LoVo (cell line): ENCODE measurements at regions not wholly inside any gene's neighbourhood (a gene's known extent, or its start where the extent isn't known, plus 50 kb on each side); places are given as distances from the start of the nearest gene placed in this dataset.
A peak's percentile ranks its signal among the peaks of the same experiment; 100 is the strongest.
"Not testable (repeated sequence)": the region's sequence is repeated elsewhere in the genome, so short reads cannot be mapped to it uniquely, and the experiment has no call there.

Experiments used
- DNase-seq: peaks from one replicate; pipeline ENCODE4 v3.0.0-alpha.2; 2016; ENCODE audit warnings: low spot score

DNA sequence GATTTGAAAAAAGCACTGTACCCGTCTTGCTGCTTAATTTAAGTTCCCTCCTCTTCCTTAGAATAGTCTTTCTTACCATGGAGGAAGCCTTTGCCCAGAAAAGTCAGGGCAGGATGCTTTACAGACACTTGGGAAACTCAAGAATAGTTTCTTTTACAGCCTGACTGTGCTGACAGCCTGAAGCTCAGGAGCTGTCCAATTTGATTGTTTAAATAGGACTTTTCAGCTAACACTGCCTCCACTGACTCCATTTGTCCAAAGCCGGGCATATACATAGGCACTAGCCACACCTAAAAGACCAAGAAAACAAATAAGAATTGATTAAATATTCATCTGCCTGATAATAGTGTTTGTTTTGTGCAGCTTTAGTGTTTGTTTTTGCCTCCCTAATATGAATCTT, 110.9 kb upstream of the L3MBTL4 start:
- DNase-seq, result no peak

DNA sequence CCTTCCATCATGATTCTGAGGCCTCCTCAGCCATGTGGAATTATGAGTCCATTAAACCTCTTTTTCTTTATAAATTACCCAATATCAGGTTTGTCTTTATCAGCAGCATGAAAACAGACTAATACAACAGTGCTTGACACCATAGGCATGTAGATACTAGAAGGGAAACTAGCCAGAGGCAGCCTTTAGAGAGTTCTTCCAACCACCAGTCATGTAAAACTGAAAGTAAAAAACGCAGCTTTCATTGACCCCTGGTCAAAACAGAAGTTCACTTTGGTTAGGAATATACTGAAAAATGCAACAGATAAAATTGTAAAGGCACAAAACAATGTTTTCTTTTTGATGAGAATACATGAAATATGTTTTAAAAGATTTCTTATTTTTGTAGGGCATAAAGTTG, 122.8 kb upstream of the L3MBTL4 start:
- no peak for DNase-seq

DNA sequence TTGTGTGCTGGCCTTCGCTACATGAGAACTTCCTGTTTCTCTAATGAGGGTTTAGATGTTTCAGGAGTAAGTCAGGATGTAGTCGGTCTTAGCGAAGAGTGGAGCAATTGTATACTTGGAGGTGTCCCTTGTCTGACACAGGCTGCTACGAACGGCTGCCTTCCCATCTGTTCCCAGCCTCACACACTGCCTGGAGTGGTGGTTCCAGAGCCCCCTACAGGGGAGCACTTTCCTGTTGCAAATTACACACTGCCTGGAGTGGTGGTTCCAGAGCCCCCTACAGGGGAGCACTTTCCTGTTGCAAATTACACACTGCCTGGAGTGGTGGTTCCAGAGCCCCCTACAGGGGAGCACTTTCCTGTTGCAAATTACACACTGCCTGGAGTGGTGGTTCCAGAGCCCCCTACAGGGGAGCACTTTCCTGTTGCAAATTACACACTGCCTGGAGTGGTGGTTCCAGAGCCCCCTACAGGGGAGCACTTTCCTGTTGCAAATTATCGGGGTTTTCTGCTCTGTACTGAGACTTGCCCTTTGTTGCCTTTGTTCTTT, 126.5 kb upstream of the L3MBTL4 start:
- DNase-seq, result not testable (repeated sequence)

GRCh38 chr18:6542296-6542695, 127.6 kb upstream of the L3MBTL4 start:
- DNase-seq, result no peak

DNA sequence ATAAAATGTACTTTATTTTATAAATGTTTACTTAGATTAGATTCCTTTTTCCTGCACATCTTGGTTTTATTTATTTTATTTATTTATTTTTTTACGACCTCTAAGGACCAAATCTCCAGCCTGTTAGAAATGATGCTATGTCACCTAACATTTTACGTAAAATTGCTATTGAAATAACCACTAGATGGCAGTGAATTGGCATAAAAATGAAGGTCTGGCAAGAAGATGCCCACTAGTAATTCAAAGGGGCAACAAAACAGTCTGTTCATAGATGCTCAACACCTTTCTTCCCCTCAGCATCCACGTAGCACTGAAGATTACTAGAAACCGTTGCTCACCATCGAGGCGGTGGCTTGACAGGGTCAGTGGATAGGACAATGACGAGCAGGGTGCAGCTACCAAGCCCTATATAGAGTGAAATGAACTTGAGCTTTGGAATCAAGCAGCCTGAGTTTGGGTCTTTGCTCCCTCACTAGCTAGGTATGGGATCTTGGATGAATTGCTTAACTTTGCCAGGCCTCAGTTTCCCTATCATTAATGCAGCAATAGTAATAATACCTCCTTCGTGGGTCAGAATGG, 128.7 kb upstream of the L3MBTL4 start:
- peak; percentile 21 for DNase-seq

DNA sequence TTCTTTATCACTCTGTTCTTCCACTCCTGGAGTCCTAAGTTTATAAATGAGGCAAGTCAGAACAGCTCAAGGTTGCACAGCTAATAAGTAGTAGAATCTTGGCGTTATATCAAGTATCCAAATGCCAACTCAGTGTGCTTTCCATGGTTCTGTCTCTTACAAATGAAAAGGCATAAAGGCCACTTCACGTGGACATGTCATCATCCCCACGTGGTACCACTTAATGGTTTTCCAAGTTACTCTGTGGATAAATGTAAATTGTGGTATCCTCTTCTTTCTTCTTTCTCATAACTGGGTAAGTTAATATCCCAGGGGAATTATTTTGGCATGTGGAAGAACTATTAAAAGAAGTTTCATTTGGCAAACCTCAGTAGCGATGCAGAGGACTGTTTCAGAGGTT, 131.5 kb upstream of the L3MBTL4 start:
- DNase-seq, result no peak

GRCh38 chr18:6547476-6547875, 132.8 kb upstream of the L3MBTL4 start:
- DNase-seq, result no peak

GRCh38 chr18:6553234-6553900, 138.7 kb upstream of the L3MBTL4 start:
- no peak for DNase-seq

- DNase-seq, result no peak
Observed at GRCh38 chr18:6557057-6557769, 142.5 kb upstream of the L3MBTL4 start.

DNA sequence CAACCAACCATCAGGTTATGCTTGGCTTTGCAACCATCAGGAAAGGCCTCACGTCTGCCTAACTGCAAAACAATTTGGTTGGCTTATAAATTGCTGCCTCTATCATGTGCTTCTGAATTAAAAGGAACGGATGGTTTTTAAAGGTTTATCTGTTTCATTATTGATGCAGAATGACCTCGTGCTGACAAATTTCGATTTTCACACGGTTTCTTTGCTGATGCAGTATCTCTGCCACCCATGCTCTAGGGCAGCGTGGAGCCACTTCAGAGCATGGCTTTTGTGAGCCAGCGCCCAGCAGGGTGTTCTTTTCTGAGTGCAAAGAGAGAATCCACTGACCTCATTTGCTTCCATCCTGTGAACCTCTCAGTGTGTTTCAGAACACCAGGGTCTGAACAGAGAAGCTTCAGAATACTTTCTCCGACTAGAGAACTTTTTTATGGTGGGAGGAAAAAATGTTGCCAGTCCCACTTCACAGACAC, 143.1 kb upstream of the L3MBTL4 start:
- DNase-seq, result no peak

GRCh38 chr18:6558446-6559156, 143.9 kb upstream of the L3MBTL4 start:
- no peak for DNase-seq

GRCh38 chr18:6559296-6559695, 144.6 kb upstream of the L3MBTL4 start:
- no peak for DNase-seq

- DNase-seq, result no peak
Observed at GRCh38 chr18:6561016-6561415, 146.3 kb upstream of the L3MBTL4 start.

DNA sequence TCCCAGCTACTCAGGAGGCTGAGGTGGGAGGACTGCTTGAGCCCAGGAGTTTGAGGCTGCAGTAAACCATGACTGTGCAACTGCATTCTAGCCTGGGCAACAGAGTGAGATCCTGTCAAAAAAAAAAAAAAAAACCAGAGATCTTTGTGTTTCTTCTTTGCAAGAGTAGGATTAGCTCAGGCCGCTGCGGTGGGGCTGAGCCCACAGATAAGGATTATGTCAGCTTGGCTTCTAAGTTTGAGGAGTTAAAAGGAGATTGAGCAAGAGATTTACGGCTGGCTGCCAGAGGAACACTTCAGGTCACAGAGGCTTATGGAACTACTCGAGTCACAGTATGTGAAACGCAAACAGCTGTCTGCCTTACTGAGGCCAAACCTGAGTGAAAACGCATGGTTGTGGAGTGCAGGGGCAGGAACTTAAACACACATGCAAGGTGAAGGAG, 146.7 kb upstream of the L3MBTL4 start:
- DNase-seq, result no peak

GRCh38 chr18:6561862-6562291, 147.2 kb upstream of the L3MBTL4 start:
- no peak for DNase-seq

DNA sequence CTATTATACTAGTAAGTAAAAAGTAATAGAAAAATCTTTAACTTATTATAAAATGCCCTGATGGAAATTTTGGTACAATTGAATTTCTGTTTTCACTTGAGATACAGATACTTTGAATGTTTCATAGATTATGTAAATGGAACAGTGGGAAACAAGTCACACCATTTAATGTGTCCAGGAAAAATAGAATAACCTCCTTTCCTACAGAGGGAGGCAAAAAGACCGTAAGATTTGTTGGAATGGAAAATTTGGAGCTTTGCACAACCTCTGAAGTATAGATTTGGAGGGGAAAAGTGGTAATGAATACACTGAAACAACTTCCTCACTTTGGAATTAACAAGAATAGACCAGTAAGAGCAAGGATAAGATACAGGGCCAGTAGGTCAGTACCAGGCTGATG, 149.2 kb upstream of the L3MBTL4 start:
- DNase-seq, result no peak

DNA sequence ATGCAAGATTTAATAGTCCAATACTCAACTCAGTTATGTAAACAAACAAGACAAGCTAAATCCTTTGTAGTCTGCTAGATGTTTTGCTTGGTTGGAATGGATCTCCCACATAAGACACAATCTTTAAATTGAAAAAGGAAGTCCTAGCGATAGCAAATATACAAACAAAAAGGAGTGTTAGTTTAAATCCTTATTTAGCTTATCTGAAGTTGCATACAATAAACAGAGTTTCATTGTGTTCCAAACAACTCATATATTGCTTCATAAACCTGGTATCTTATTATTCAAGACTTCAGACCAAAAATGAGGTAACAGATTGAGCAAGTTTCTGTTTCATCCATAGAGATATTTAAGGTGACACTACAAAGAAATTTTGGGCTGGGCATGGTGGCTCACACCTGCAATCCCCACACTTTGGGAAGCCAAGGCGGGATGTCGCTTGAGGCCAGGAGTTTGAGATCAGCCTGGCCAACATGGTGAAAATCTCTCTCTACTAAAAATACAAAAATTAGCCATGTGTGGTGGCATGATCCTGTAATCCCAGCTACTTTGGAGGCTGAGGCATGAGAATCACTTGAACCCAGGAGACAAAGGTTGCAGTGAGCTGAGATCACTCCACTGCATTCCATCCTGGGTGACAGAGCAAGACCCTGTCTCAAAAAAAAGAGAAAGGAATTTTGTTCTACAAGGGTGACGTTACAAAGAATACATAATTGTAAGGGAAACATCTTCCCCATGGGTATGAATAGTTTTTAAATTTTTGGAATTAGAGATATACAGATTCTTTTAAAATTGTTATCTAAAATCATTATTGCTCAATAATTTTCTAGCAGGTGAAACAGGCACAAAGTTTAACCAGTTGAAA, 150.5 kb upstream of the L3MBTL4 start:
- no peak for DNase-seq

DNA sequence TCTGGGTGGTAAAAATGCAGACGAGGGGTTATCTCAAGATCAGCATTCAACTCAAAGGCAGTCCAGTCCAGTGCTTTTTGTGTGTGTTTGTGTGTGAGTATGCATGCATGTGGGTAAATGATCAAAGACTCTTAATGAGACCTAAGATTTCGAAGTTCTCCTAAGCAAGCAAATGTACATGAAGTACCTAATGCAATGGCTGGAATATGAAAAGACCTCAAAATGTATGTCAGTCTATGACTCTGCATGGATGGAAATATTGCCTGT, 151.0 kb upstream of the L3MBTL4 start:
- no peak for DNase-seq

GRCh38 chr18:6566338-6566911, 151.7 kb upstream of the L3MBTL4 start:
- peak; percentile 26 for DNase-seq

GRCh38 chr18:6569813-6570212, 155.1 kb upstream of the L3MBTL4 start:
- no peak for DNase-seq

GRCh38 chr18:6570581-6571238, 156.0 kb upstream of the L3MBTL4 start:
- no peak for DNase-seq
